HG02623 (cell line): ENCODE measurements at regions not wholly inside any gene's neighbourhood (a gene's known extent, or its start where the extent isn't known, plus 50 kb on each side); places are given as distances from the start of the nearest gene placed in this dataset.
"Not testable (repeated sequence)": the region's sequence is repeated elsewhere in the genome, so short reads cannot be mapped to it uniquely, and the experiment has no call there.

Experiments used
- ATAC-seq: cut with Tn5 transposase; IDR thresholded peaks from one replicate; pipeline ENCODE4 v1.9.1; 2021; ENCODE audit warnings: moderate library complexity; ENCODE audit not compliant: unreplicated experiment

DNA sequence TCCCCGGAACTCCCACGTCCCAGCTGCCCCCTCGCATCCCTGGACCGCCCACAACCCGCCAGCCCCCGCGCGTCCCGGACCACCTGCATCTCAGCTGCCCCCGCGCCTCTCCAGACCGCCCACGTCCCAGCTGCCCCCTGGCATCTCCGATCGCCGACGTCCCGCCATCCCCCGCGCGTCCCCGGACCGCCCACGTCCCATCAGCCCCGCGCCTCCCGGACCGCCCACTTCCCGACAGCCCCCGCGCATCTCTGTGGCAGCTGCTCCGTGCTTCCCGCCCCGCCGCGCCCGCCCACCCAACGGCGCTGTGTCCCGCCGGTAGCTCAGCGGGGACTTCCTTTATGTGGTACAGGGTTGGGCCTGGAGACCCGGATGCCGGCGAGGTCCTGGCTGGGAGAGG lies 955.8 kb downstream of the TMEM121 start:
- not testable (repeated sequence) for ATAC-seq

DNA sequence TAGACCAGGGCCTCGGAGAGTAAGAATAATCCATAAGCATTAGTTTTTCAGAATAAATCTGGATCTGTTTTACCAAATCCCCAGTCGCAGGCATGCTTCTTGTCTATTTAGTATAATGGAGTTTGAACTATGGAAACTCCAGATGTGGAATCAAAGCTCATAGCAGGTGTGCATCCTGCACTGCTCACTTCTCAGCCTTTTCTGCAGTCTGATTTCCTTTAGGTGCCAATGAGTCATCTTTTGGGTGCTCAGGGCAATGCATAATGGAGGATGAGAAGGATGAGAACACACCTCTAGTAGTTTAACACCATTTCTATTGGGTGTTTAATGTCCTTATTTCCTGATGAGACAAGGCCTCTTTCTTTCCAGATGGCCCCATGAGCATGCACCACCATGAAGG lies 961.2 kb downstream of the TMEM121 start:
- no peak for ATAC-seq

DNA sequence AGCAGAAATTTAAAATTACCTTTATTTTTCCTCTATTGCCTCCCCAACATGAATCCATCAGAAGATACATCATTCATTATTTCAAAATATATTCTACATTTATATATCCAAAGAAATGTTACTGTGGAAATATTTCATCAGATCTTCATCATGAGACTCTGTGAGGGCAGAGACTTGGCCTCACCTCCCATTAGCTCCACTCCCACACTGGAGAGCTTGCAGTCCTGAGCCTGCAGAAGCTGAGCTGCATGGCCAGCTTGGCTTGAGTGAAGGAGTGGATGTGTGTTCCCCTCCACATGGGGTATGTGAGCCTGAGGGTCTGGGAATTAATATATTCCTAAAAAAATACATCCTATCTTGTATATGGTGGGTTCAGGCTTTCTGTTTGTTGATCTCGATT lies 961.9 kb downstream of the TMEM121 start:
- no peak for ATAC-seq

DNA sequence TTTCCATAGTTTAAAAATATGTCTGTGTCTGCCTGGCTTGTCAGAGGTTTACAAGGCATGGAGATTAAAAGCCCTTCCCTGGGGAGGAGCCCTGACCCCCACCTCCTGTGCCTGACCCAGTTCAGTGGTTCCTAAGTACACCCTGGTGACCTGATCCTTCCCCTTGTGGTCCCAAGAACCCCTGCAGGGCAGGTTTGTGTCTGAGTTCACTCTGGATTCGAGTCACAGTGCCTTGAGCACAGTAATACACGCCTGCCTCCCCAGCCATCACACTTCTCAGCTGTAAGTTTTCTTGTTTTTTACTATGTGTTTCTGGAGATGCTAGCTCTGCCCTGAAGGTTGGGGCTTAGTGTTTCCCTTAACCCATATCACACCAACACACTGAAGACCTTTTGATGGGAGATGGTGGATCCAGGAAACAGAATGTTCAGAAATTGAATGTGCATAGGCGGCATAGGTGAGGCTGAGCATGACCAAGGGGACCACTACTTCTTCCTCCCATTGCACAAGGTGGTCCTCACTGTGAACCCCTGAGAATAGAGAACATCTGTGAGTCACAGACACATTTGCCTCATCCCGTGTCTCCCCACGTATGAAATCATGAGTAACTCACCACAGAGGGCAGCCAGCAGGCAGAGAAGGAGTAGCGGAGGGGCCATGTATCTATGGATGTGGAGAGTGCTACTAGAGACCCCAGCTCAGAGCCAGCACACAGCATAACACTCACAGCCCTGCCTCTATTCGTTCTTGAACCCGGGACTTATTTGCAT lies 962.9 kb downstream of the TMEM121 start:
- no peak for ATAC-seq

DNA sequence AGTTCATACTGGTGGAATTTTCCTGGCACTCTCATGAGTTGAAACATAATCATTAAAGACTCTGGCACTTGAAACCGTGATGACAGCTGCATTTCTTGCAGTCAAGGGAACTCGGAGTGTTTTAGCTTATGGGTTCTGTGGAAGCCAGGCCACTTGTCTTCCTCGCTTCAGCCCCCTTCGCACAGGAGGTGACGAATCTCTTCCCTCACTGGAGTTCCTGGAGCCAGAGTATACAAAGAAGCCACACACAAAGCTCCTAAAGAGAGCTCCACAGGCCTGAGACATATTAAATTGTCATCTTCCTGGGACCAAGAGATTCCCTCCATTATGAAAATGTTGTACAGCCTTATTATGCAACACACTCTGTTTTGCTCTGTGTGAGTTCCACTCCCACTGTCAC lies 964.1 kb downstream of the TMEM121 start:
- ATAC-seq, result no peak

DNA sequence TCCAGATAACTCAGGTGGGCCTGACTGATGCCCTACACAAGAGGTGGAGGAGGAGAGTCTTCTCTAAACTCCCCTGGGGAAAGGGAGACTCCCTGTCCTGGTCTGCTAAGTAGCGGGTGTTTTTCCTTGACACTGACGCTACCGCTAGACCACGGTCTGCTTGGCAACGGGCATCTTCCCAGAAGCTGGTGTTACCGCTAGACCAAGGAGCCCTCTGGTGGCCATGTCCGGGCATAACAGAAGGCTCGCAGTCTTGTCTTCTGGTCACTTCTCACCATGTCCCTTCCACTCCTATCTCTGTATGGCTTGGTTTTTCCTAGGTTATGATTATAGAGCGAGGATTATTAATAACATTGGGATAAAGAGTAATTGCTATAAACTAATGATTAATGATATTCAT lies 965.5 kb downstream of the TMEM121 start:
- ATAC-seq, result no peak

DNA sequence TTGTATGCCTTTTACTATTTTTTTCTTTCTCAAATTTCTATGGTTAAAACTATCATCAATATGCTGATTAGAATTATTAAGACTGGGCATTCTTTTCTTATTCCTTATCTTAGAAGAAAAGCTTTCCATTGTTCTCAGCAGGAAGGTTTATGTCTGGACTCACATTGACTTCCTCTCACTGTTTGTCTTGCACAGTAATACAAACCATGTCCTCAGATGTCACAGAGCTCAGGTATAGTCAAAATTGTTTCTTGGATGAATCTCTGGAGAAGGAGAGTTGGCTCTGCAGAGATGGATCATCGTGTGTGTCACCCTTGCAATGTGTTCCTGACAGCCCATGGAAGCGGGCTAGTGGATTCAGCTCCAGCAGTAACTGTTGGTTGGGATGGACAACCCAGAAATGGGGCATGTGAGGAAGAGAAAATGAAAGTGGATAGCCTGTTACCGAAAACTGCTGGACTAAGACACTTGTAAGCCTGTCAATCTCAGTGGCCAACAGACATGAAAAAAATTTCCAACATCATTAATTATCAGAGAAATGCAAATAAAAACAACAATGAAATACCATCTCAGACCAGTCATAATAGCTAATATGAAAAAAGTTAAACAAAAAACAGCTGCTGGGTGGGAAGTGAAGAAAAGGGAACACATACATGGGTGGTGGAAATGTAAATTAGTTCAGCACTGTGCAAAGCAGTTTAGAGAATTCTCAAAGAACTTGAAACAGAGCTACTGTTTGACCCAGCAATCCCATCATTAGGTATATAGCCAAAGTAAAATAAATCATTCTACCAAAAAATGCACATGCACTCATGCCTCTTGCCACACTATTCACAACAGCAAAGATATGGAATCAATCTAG lies 967.8 kb downstream of the TMEM121 start:
- ATAC-seq, result no peak

DNA sequence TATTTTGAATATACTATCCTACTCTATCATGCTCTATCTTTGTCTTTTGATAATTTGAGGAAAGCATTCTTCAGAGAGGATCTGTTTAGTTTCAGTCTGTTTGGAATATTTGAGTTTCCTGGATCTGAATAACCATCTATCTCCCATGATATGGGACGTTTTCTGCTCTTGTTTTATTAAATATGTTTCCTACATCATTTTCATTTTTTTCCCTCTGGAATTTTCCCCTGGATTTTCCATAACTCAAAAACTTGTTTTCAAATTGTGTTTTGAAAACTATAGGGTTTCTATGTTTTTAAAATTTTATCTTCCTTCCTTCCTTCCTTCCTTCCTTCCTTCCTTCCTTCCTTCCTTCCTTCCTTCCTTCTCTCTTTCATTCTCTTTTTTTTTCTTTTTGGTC lies 974.2 kb downstream of the TMEM121 start:
- ATAC-seq, result no peak

DNA sequence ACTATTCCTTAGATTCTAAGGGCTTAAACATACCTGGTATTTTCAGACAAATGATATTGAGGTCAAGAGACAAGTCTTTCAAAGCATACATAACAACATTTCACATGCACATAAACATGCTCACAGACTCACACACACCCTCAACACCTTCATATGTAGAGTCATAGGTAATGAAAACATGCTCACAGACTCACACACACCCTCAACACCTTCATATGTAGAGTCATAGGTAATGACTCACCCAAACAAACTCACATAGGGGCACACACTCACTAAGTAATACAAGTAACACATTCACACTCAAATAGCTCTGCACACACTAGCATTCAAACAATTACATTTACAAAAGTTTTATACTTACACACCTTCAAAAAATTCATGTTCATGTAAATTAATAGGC lies 975.5 kb downstream of the TMEM121 start:
- no peak for ATAC-seq

DNA sequence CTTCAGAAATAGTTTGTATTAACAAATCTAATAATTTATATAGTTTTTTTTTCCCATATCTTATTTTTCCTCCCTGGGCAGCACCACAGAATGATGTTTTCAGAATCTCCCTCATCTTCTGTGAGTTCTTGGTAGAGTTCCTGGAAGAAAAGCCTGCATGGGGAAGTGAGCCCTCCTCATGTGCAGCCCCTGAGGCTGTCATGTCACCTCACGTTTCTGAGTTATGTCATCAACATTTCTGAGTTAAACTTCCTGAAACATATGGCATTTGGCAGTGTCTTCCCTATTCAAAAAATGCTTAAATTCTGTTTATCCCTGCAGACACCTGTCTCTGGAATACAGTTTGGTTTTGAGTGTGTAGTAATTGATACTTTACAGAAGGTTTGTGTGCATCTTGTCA lies 979.0 kb downstream of the TMEM121 start:
- no peak for ATAC-seq

DNA sequence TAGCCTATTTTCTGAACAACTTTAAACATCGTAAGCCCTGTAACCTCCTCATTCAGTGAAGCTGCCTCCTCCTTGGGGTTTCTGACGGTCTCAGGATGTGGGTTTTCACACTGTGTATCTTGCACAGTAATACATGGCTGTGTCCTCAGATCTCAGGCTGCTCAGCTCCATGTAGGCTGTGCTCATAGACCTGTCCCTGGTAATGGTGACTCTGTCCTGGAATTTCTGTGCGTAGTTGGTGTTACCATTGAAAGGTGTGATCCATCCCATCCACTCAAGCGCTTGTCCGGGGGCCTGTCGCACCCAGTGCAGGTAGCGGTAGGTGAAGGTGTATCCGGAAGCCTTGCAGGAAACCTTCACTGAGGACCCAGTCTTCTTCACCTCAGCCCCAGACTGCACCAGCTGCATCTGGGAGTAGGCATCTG lies 980.5 kb downstream of the TMEM121 start:
- no peak for ATAC-seq

DNA sequence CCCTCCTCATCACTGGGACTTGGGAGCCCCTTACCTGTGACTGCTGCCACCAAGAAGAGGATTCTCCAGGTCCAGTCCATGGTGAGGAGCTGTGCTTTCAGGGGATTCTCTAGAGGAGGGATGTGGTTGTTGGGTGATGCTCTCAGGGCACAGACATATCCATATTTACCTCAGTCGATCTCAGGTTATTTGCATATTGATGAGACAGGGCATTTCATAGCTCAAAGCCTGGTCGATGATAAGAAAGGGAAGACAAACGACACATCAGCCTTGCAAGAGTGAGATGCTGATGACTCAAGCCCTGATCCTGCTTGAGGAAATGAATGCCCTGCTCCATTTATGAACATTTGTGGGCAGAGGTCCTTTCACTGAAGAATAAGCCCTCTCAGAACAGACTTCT lies 981.0 kb downstream of the TMEM121 start:
- ATAC-seq, result no peak

DNA sequence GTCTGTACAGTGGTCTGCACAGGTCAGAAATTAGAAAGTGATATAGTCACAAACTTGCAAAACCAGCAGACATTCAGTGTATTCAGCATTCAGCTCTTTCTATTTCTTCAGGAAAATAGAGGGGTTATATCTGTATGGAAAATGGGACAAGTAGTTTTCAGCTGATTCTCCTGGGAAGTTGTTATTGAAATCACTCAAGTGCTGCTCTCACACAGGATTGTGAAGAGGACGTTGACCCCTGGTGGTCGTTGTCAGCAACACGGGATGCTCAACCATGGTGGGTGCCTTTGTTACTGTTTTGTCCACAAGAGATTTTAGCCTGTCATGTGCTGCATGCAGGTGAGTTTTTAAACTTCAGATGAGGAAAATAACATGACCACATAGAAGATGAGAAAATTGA lies 981.8 kb downstream of the TMEM121 start:
- no peak for ATAC-seq

DNA sequence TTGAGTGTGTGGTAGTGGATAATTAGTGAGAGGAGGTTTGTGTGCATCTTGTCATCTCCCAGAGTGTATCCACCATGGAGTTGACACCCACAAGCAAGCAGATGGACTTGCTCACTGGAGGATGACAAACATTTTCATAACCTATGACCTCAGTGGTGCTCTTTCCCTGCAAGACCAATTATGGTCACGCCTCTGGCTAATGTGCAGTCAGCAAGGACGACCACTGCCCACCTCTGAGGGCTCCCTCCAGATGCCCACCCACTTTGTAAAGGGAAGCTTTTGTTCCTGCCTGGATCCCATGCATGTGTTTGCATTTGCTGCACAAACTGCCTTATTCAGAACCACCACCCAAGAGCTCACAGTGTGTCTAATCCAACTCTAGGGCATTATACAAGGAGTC lies 982.8 kb downstream of the TMEM121 start:
- no peak for ATAC-seq

DNA sequence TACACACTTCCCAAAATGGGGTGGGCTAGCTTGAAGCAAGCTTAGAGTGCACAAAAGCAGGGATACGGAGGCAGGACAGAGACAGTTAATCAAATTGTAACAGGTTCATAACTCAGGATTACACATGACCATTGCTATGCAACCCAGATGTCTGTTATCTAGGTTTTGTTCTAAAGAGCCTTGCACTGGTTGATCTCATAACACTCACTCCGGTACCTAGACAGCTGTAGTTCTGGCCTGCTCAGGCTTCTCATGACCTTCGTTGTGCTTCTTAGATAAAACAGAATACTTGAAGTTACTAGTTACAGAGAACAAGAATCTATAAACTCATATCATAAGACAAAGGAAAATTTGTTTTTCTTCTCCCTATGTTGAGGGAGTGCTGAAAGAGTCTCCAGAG lies 983.4 kb downstream of the TMEM121 start:
- ATAC-seq, result no peak

DNA sequence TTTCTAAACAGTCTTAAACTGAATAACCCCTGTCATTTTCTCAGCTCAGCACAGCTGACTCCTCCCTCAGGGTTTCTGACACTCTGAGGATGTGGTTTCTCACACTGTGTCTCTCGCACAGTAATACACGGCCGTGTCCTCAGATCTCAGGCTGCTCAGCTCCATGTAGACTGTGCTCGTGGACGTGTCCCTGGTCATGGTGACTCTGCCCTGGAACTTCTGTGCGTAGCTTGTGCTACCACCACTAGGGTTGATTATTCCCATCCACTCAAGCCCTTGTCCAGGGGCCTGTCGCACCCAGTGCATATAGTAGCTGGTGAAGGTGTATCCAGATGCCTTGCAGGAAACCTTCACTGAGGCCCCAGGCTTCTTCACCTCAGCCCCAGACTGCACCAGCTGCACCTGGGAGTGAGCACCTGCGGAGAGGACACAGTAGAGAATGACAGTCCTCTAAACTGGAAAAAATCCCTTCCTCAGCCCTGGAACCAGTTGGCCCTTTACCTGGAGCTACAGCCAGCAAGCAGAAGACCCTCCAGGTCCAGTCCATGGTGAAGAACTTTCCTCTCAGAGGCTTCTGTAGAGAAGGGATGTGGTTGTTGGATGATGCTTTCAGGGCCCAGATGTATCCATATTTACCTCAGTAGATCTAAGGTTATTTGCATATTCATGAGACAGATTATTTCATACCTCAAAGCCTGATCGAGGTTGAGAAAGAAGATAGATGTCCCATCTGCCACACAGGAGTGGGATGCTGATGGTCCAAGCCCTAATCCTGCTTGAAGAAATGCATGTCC lies 984.8 kb downstream of the TMEM121 start:
- no peak for ATAC-seq

DNA sequence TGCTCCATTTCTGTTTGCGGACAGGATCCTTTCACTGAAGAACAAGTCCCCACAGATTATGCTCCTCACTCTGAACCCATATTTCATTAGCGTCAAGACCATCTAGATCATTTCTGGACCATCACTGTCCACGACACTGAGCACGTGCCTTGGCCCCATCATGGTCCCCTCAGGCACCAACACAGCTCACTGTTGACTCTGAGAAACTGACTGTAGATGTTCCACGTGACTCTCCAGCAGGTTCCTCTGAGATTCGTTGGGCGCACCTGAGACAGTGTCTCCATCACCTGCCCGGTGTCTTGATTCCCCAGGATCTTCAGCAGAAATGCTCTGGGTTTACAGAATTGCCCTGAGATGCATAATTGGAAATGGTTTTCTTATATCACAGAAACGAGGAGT lies 985.4 kb downstream of the TMEM121 start:
- ATAC-seq, result no peak

DNA sequence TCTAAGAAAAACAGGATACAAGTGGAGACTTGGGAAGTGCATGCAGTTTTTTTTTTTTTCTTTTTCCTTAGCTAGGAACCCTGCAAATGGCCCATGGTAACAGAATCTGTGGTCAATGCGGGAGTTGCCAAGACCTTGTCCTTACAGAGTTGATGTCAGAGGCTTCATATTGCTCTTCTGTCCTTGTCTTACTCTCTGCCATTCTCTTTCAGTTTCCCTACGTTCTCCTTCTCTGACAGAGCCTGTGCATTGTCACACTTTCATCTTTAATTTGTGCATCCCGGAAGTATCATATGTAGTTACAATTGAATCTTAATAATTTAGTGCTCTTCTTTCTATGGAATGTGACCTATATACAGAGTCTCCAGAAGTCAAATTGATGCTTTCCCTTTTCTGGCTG lies 986.9 kb downstream of the TMEM121 start:
- no peak for ATAC-seq

DNA sequence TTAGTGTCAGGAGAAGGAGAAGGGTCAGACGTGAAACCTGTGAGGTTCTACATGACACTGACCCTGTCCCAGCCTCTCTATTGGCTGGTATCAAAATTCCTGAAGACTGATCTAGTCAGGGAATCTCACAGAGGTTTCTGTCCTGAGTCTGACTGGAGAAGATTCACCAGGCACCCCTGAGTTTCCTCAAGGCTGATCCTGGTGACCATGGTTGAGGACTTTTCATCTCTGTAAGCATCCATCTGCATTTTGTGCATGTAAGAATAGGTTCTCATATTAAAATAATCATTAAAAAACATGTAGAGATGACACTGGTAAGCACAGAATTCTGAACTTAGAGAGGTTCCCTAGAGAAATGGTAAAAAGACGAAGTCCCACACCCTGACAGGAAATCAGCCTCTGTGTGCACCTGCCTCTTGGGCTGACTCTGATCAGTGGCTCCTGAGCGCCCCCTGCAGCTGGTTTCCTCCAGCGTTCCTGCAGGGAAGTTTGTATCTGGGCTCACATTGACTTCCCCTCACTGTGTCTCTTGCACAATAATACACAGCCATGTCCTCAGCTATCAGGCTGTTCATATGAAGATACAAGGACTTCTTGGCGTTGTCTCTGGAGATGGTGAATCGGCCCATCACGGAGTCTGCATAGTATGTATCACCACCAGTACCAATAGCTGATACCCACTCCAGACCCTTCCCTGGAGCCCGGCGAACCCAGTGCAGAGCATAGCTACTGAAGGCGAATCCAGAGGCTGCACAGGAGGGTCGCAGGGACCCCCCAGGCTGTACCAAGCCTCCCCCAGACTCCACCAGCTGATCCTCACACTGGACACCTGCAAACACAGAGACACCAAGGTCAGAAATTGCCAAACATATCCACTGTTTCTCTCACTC lies 991.9 kb downstream of the TMEM121 start:
- ATAC-seq, result no peak

DNA sequence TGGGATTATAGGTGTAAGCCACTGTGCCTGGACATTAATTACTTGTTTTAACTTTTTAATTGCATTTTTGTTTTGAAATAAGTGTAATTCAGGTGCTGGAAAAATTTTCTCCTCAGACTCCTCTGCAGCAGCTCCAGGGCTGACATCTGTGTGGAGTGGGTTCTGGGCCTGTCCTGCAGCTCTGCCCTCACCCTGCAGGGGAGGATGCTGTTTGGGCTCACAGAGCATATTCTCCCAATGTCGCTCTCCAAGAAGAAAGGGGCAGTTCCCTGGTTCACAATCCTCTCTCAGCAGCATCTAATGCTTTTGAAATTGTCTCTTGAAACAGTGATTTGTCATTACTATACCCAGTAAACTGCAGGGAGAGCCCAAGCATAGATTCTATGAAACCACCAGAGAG lies 995.7 kb downstream of the TMEM121 start:
- ATAC-seq, result not testable (repeated sequence)

DNA sequence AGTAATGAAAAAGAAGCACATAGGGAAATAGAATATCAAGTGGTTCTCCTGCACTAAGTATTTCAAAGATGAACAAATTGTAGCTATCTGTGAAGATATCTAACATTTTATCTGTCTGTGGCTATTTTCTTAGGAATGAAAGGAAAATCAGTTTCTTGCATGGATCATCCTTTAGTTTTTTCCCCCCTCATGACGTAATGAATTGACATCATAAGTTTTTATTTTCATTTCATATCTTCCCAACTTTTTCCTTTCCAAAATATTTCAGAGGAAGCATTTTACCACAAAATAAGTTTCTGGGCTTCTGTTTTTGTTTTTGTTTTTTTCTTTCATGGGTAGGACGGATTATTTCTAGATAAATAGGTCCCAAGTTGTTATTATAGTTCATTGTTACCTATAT lies 996.6 kb downstream of the TMEM121 start:
- no peak for ATAC-seq
